Endothelial cell of umbilical vein (primary cell): ENCODE measurements at regions not wholly inside any gene's neighbourhood (a gene's known extent, or its start where the extent isn't known, plus 50 kb on each side); places are given as distances from the start of the nearest gene placed in this dataset.

Source experiments
- EZH2 ChIP-seq: IDR thresholded peaks from 2 replicates; pipeline ENCODE4 v1.6.1; 2012; ENCODE audit warnings: borderline replicate concordance, low read depth, mild to moderate bottlenecking, moderate library complexity, low read length, inconsistent platforms; ENCODE audit not compliant: severe bottlenecking
- FOS ChIP-seq: IDR thresholded peaks from 2 replicates; pipeline ENCODE4 v1.6.1; 2011; ENCODE audit warnings: mild to moderate bottlenecking, low read length, moderate library complexity, borderline replicate concordance; ENCODE audit not compliant: insufficient read depth
- JUN ChIP-seq: IDR thresholded peaks from 2 replicates; pipeline ENCODE4 v1.6.1; 2011; ENCODE audit warnings: borderline replicate concordance, low read depth; ENCODE audit not compliant: insufficient read length, insufficient read depth
- MYC ChIP-seq: IDR thresholded peaks from one replicate; pipeline ENCODE4 v1.6.1; 2011; ENCODE audit warnings: mild to moderate bottlenecking, low read depth, low read length
- POLR2A ChIP-seq: IDR thresholded peaks from 2 replicates; pipeline ENCODE4 v1.6.1; 2012; ENCODE audit warnings: low read depth, mild to moderate bottlenecking, control low read depth, low read length
- POLR2AphosphoS5 ChIP-seq: IDR thresholded peaks from 2 replicates; pipeline ENCODE4 v1.6.1; 2012; ENCODE audit warnings: low read depth, mild to moderate bottlenecking, control low read depth, low read length, moderate library complexity; ENCODE audit not compliant: insufficient read depth
- TF ChIP-seq, protein P1 (sequence below), 2 donors: IDR thresholded peaks; 1 replicate in 1 of 2; 2 replicates in 1 of 2; pipeline ENCODE4 v1.5.1; 2011; ENCODE audit warnings: low read length in 2 of 2, mild to moderate bottlenecking in 2 of 2, moderate library complexity in 2 of 2, control low read depth in 1 of 2, inconsistent platforms in 1 of 2, low read depth in 1 of 2; ENCODE audit not compliant: insufficient read depth in 1 of 2; ENCODE audit errors: extremely low read depth in 1 of 2
- TF ChIP-seq, protein P2 (sequence below): IDR thresholded peaks from 2 replicates; pipeline ENCODE4 v1.6.1; 2011; ENCODE audit not compliant: insufficient read depth, insufficient read length

DNA sequence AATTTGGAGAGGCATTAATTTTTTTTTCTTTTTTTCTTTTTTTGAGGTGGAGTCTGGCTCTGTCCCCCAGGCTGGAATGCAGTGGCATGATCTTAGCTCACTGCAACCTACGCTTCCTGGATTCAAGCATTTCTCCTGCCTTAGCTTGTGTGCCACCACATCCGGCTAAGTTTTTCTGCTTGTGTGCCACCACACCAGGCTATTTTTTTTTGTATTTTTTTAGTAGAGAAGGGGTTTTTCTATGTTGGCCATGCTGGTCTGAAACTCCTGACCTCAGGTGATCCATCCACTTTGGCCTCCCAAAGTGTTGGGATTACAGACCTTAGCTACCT, 102.0 kb downstream of the TMSB4Y start:
- TF ChIP-seq, protein P1, sequence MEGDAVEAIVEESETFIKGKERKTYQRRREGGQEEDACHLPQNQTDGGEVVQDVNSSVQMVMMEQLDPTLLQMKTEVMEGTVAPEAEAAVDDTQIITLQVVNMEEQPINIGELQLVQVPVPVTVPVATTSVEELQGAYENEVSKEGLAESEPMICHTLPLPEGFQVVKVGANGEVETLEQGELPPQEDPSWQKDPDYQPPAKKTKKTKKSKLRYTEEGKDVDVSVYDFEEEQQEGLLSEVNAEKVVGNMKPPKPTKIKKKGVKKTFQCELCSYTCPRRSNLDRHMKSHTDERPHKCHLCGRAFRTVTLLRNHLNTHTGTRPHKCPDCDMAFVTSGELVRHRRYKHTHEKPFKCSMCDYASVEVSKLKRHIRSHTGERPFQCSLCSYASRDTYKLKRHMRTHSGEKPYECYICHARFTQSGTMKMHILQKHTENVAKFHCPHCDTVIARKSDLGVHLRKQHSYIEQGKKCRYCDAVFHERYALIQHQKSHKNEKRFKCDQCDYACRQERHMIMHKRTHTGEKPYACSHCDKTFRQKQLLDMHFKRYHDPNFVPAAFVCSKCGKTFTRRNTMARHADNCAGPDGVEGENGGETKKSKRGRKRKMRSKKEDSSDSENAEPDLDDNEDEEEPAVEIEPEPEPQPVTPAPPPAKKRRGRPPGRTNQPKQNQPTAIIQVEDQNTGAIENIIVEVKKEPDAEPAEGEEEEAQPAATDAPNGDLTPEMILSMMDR (IDR thresholded peaks at IDR 0.05; ENCODE audit: extremely low read depth in 1 of 2, insufficient read depth in 1 of 2, low read depth in 1 of 2, low read length in 2 of 2), result no peak
- TF ChIP-seq POLR2A, result no peak
- TF ChIP-seq EZH2, result no peak
- TF ChIP-seq, protein P2, sequence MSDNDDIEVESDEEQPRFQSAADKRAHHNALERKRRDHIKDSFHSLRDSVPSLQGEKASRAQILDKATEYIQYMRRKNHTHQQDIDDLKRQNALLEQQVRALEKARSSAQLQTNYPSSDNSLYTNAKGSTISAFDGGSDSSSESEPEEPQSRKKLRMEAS, result no peak
- TF ChIP-seq MYC, result no peak
- TF ChIP-seq POLR2AphosphoS5, result no peak
- no peak for TF ChIP-seq FOS
- no peak for TF ChIP-seq JUN
